Suprapubic skin (tissue), 4 donors: ENCODE measurements at regions not wholly inside any gene's neighbourhood (a gene's known extent, or its start where the extent isn't known, plus 50 kb on each side); places are given as distances from the start of the nearest gene placed in this dataset.

Experiments
- DNase-seq, 2 donors: peaks; one replicate each; pipeline ENCODE4 v3.0.0-alpha.2; 2019; ENCODE audit warnings: low spot score in 2 of 2
- H3K27ac ChIP-seq: fragments of 200-600 bp; sonication (generic); one replicate; pipeline ENCODE4 v1.5.1; 2019
- H3K27me3 ChIP-seq: fragments of 200-600 bp; sonication (generic); one replicate; pipeline ENCODE4 v1.5.1; 2019
- H3K36me3 ChIP-seq: fragments of 200-600 bp; sonication (generic); one replicate; pipeline ENCODE4 v1.5.1; 2019
- H3K4me1 ChIP-seq: fragments of 200-600 bp; sonication (generic); one replicate; pipeline ENCODE4 v1.5.1; 2019
- H3K4me3 ChIP-seq: fragments of 200-600 bp; sonication (generic); one replicate; pipeline ENCODE4 v1.5.1; 2019; ENCODE audit warnings: mild to moderate bottlenecking
- H3K9me3 ChIP-seq: fragments of 200-600 bp; sonication (generic); one replicate; pipeline ENCODE4 v1.5.1; 2019
- CTCF ChIP-seq, 2 donors: fragments of 200-600 bp in 1 of 2; fragments of 450-650 bp in 1 of 2; sonication (generic) in 1 of 2; IDR thresholded peaks; one replicate each; pipeline ENCODE4 v1.5.1; 2016 to 2019; ENCODE audit warnings: antibody characterized with exemption in 2 of 2, mild to moderate bottlenecking in 1 of 2, moderate library complexity in 1 of 2
- EP300 ChIP-seq: sonication (generic); formaldehyde crosslinking; IDR thresholded peaks from one replicate; pipeline ENCODE4 v1.6.1; 2017; ENCODE audit warnings: antibody characterized with exemption
- POLR2A ChIP-seq, 2 donors: fragments of 450-650 bp; IDR thresholded peaks; one replicate each; pipeline ENCODE4 v1.6.1; 2017; ENCODE audit warnings: antibody characterized with exemption in 2 of 2, mild to moderate bottlenecking in 2 of 2, moderate library complexity in 2 of 2
- POLR2AphosphoS5 ChIP-seq, 3 donors: sonication (generic); formaldehyde crosslinking; IDR thresholded peaks; one replicate each; pipeline ENCODE4 v1.6.1; 2017; ENCODE audit warnings: antibody characterized with exemption in 3 of 3
- WGBS: methylation state at CpG from one replicate; pipeline ENCODE4 v1.1.5; 2018; 5-methylcytosine and 5-hydroxymethylcytosine counted together

GRCh38 chr6:120876931-120877330 lies 457.3 kb downstream of the TBC1D32 start:
- no peaks in the 10 kb centered on the region for H3K4me1 ChIP-seq
- H3K9me3 ChIP-seq: no peaks in the 10 kb centered on the region
- no peaks in the 10 kb centered on the region for H3K27me3 ChIP-seq
- no peak for TF ChIP-seq CTCF (IDR thresholded peaks at IDR 0.05)
- no peak for TF ChIP-seq EP300
- 86% methylated on average over 1 of the region's 1 CpG for WGBS
- no peaks in the 10 kb centered on the region for H3K36me3 ChIP-seq
- no peak overlapping the region for H3K27ac ChIP-seq
- no peak for DNase-seq
- no peak overlapping the region for H3K4me3 ChIP-seq

DNA sequence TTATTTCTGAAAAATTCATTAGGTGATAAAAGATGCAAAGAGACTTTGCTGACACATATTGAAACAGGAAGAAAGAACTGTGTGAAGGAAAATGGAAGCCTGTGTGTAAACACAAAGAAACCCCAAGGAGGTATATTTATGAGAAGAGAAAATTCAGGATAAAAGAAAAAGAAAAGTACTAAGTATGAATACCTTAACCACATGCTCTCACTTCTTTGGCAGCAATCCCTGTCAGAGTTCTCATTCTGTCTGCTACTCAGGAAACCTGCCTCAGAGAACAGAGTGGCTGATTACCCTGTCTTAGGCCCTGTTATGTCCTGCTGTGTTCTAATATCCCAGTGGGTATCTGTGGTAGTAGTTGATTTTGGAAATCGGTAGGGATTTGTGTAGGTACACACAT lies 457.9 kb downstream of the TBC1D32 start:
- TF ChIP-seq POLR2A (IDR thresholded peaks at IDR 0.05): no peak
- TF ChIP-seq POLR2AphosphoS5 (IDR thresholded peaks at IDR 0.05): no peak
- TF ChIP-seq CTCF (IDR thresholded peaks at IDR 0.05): no peak
- TF ChIP-seq EP300: no peak
- H3K4me1 ChIP-seq: no peaks in the 10 kb centered on the region
- no peak overlapping the region for H3K27ac ChIP-seq
- 95% methylated on average over 1 of the region's 1 CpG for WGBS
- H3K36me3 ChIP-seq: no peaks in the 10 kb centered on the region
- H3K4me3 ChIP-seq: no peak overlapping the region
- no peaks in the 10 kb centered on the region for H3K27me3 ChIP-seq
- no peaks in the 10 kb centered on the region for H3K9me3 ChIP-seq
- no peak for DNase-seq

GRCh38 chr6:120875900-120876299 lies 458.4 kb downstream of the TBC1D32 start:
- Histone ChIP-seq H3K4me1 (no peaks in the 10 kb centered on the region), H3K27me3 (no peaks in the 10 kb centered on the region), H3K4me3 (no peak overlapping the region), H3K9me3 (no peaks in the 10 kb centered on the region), H3K36me3 (no peaks in the 10 kb centered on the region), H3K27ac (no peak overlapping the region)
- 36% methylated on average over 1 of the region's 1 CpG for WGBS
- no peak for TF ChIP-seq POLR2A (IDR thresholded peaks at IDR 0.05)
- no peak for TF ChIP-seq POLR2AphosphoS5 (IDR thresholded peaks at IDR 0.05)
- TF ChIP-seq EP300: no peak
- TF ChIP-seq CTCF (IDR thresholded peaks at IDR 0.05): no peak
- no peak for DNase-seq

GRCh38 chr6:120874422-120874821 lies 459.9 kb downstream of the TBC1D32 start:
- WGBS: 88% methylated on average over 6 of the region's 6 CpGs
- H3K4me3 ChIP-seq: no peak overlapping the region
- no peak overlapping the region for H3K27ac ChIP-seq
- no peak for DNase-seq
- no peaks in the 10 kb centered on the region for H3K9me3 ChIP-seq
- H3K36me3 ChIP-seq: no peaks in the 10 kb centered on the region
- H3K4me1 ChIP-seq: no peaks in the 10 kb centered on the region
- no peaks in the 10 kb centered on the region for H3K27me3 ChIP-seq
- TF ChIP-seq EP300 (no peak), CTCF (IDR thresholded peaks at IDR 0.05) (no peak), POLR2AphosphoS5 (IDR thresholded peaks at IDR 0.05) (no peak), POLR2A (IDR thresholded peaks at IDR 0.05) (no peak)

DNA sequence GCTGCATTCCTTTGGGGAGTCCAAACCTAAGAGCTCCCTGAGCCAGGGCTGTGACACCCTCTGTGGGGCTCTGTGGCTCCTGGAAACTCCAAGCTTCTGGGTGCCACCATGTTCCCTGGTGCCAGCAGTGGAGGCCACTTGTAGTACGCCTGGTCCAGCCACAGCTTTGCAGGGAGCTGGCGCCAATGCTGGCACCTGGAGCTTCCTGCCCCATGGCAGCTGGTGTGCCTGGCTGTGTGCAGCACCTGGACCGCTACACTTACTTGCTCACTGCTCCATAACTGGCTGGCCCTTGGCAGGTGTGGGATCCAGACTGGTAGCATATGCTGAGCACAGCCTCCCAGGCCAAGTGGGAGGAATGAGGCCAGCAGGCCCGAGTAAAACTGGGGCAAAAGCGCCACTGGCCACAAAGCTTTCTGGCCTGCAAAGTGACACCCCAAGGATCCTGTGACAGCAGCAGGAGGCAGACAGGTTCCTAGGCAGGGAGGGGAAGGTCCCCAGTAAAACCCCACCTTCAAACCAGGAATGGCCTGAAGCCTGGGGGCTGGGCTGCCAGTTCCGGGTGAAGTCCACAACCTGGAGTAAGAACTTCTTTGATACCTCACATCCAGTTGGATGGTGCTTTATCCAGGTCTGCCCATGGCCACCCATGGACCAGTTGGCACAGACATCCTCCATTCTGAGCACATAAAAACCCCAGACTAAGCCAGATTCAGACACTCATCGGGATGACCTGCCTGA lies 461.0 kb downstream of the TBC1D32 start:
- H3K9me3 ChIP-seq: no peaks in the 10 kb centered on the region
- no peaks in the 10 kb centered on the region for H3K27me3 ChIP-seq
- no peaks in the 10 kb centered on the region for H3K4me1 ChIP-seq
- WGBS: 94% methylated on average over 4 of the region's 7 CpGs
- no peak for TF ChIP-seq CTCF (IDR thresholded peaks at IDR 0.05)
- no peak for TF ChIP-seq POLR2AphosphoS5 (IDR thresholded peaks at IDR 0.05)
- no peak for TF ChIP-seq EP300
- TF ChIP-seq POLR2A (IDR thresholded peaks at IDR 0.05): no peak
- no peak for DNase-seq
- no peak overlapping the region for H3K4me3 ChIP-seq
- H3K36me3 ChIP-seq: no peaks in the 10 kb centered on the region
- no peak overlapping the region for H3K27ac ChIP-seq
